ENCODE measurements at regions not wholly inside any gene's neighbourhood (a gene's known extent, or its start where the extent isn't known, plus 50 kb on each side); places are given as distances from the start of the nearest gene placed in this dataset.

DNA sequence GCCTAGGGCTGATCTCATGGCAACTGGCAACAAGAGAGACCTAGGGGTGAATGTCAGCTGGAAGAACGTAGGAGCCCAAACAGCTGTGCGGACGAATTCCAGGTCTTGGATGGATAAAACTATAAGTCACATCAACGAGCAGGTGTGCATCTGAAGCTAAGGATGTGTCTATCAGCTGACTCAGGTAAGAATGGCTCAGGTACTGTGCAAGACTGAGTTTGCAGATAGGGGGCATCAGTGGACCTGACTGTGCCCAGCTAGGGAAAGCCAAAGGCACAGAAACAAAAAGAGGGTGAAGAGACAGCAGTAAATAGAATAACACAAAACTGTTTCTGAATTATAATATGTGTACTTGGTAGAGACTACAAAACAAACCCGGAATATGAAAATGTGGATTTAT lies 357.3 kb downstream of the ZEB2 start:
- H3K27me3 Mint-ChIP-seq: no peaks in the 10 kb centered on the region
- POLR2A ChIA-PET: no interaction called here
- Histone ChIP-seq H3K4me1 (ENCODE audit: insufficient read depth, low read length) (no peaks in the 10 kb centered on the region), H3K27ac (ENCODE audit: low read depth, low read length) (no peak overlapping the region), H3K9me3 (ENCODE audit: low read length) (no peaks in the 10 kb centered on the region), H3K27me3 (ENCODE audit: insufficient read depth, low read length, poor library complexity, severe bottlenecking) (no peaks in the 10 kb centered on the region), H3K36me3 (ENCODE audit: insufficient read depth, low read length) (no peaks in the 10 kb centered on the region), H3K4me3 (ENCODE audit: low read length) (no peak overlapping the region)
- CTCF ChIA-PET: interaction anchor here (0.7 to 1.7 kb wide), 6 partner anchors 10 to 328 kb away, joined by 3 to 7 read pairs (median 4); no protein-coding TSS in a partner anchor
- DNase-seq: peak; percentile 17 to 64 (median 31)
- peaks cover 0 to 3% (median 0%) of the 10 kb centered on the region in 3 donors for H3K36me3 Mint-ChIP-seq
- no peaks in the 10 kb centered on the region for H3K9me3 Mint-ChIP-seq
- peak overlapping the region in 4 of 8 donors; percentile 3 to 38 (median 18) for H3K27ac Mint-ChIP-seq
- peaks cover 0 to 4% (median 0%) of the 10 kb centered on the region in 3 donors for H3K4me1 Mint-ChIP-seq
- H3K4me3 Mint-ChIP-seq: no peak overlapping the region

DNA sequence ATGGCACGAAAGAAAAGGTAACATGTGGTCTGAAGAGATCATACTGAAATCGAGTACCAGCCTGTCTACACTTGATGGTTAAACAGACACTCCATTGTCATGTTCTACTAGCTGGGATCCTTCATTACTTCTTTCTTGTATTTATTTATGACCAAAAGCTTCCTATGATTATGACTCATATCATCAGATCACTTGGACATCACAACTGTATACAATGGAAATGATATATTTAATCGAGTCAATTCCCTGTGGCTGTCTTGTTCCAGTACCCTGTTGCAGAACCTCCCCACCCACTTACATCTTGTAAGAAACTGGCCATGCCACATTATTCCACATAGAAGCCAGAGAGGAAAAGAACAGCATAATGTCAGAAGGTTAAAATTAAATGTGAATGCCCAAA lies 358.9 kb downstream of the ZEB2 start:
- H3K27ac ChIP-seq (ENCODE audit: low read depth, low read length): no peak overlapping the region
- ChIA-PET CTCF (no interaction called here), POLR2A (no interaction called here)
- H3K27me3 Mint-ChIP-seq: no peaks in the 10 kb centered on the region
- H3K4me3 ChIP-seq (ENCODE audit: low read length): no peak overlapping the region
- H3K36me3 ChIP-seq (ENCODE audit: insufficient read depth, low read length): no peaks in the 10 kb centered on the region
- peaks cover 0 to 4% (median 0%) of the 10 kb centered on the region in 3 donors for H3K4me1 Mint-ChIP-seq
- no peak for DNase-seq
- no peaks in the 10 kb centered on the region for H3K27me3 ChIP-seq (ENCODE audit: insufficient read depth, low read length, poor library complexity, severe bottlenecking)
- no peak overlapping the region for H3K27ac Mint-ChIP-seq
- H3K4me1 ChIP-seq (ENCODE audit: insufficient read depth, low read length): no peaks in the 10 kb centered on the region
- no peaks in the 10 kb centered on the region for H3K9me3 ChIP-seq (ENCODE audit: low read length)
- H3K9me3 Mint-ChIP-seq: no peaks in the 10 kb centered on the region
- H3K36me3 Mint-ChIP-seq: peaks cover 0 to 3% (median 0%) of the 10 kb centered on the region in 3 donors
- no peak overlapping the region for H3K4me3 Mint-ChIP-seq

DNA sequence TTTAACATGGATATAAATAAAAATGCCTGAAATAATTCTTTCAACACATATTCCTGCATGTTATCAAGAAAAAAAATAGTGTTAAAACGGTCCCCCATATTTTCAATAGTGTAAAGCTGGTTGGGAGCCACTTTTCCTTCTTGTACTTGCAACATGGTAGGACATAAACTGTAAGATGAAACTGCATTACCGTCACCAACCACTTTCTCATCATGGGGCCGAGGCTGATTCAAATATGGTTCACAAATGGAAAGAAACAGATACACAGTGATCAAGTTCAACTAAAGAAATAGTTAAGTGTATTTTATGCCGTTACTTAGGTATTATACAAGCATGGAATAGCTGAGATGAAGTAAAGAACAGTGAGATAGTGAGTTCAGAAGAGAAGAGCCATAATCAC lies 360.7 kb downstream of the ZEB2 start:
- no peak for DNase-seq
- no peak overlapping the region for H3K4me3 ChIP-seq (ENCODE audit: low read length)
- Mint-ChIP-seq H3K36me3 (peaks cover 0 to 2% (median 0%) of the 10 kb centered on the region in 3 donors), H3K27me3 (no peaks in the 10 kb centered on the region), H3K4me3 (no peak overlapping the region), H3K4me1 (peaks cover 0 to 4% (median 0%) of the 10 kb centered on the region in 3 donors), H3K27ac (no peak overlapping the region), H3K9me3 (no peaks in the 10 kb centered on the region)
- no peak overlapping the region for H3K27ac ChIP-seq (ENCODE audit: low read depth, low read length)
- CTCF ChIA-PET: no interaction called here
- H3K36me3 ChIP-seq (ENCODE audit: insufficient read depth, low read length): no peaks in the 10 kb centered on the region
- POLR2A ChIA-PET: no interaction called here
- H3K4me1 ChIP-seq (ENCODE audit: insufficient read depth, low read length): no peaks in the 10 kb centered on the region
- H3K27me3 ChIP-seq (ENCODE audit: insufficient read depth, low read length, poor library complexity, severe bottlenecking): no peaks in the 10 kb centered on the region
- H3K9me3 ChIP-seq (ENCODE audit: low read length): no peaks in the 10 kb centered on the region

DNA sequence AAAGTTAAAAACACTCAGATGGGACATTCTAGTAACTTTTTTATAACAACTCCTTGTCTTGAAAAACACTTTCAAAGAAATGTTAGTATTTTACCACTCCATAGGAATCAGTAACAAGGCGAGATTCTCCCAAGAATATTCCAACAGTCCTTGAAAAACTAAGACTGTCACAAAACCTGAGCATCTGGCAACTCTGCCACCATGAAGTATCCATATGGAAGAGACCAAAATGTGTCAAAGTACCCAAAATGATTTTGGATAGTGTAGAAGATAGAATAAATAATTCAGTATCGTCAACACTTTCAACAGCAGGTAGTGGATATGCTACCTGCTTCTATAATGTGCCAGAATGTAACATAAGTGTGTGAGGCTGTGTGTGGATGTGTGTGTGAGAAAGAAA lies 361.8 kb downstream of the ZEB2 start:
- POLR2A ChIA-PET: no interaction called here
- CTCF ChIA-PET: no interaction called here
- Histone ChIP-seq H3K36me3 (ENCODE audit: insufficient read depth, low read length) (no peaks in the 10 kb centered on the region), H3K4me1 (ENCODE audit: insufficient read depth, low read length) (no peaks in the 10 kb centered on the region), H3K27me3 (ENCODE audit: insufficient read depth, low read length, poor library complexity, severe bottlenecking) (no peaks in the 10 kb centered on the region), H3K9me3 (ENCODE audit: low read length) (no peaks in the 10 kb centered on the region), H3K4me3 (ENCODE audit: low read length) (no peak overlapping the region), H3K27ac (ENCODE audit: low read depth, low read length) (no peak overlapping the region)
- no peak for DNase-seq
- Mint-ChIP-seq H3K4me3 (no peak overlapping the region), H3K27ac (no peak overlapping the region), H3K9me3 (no peaks in the 10 kb centered on the region), H3K4me1 (peaks cover 0 to 4% (median 0%) of the 10 kb centered on the region in 3 donors), H3K27me3 (no peaks in the 10 kb centered on the region), H3K36me3 (peaks cover 0 to 2% (median 0%) of the 10 kb centered on the region in 3 donors)

DNA sequence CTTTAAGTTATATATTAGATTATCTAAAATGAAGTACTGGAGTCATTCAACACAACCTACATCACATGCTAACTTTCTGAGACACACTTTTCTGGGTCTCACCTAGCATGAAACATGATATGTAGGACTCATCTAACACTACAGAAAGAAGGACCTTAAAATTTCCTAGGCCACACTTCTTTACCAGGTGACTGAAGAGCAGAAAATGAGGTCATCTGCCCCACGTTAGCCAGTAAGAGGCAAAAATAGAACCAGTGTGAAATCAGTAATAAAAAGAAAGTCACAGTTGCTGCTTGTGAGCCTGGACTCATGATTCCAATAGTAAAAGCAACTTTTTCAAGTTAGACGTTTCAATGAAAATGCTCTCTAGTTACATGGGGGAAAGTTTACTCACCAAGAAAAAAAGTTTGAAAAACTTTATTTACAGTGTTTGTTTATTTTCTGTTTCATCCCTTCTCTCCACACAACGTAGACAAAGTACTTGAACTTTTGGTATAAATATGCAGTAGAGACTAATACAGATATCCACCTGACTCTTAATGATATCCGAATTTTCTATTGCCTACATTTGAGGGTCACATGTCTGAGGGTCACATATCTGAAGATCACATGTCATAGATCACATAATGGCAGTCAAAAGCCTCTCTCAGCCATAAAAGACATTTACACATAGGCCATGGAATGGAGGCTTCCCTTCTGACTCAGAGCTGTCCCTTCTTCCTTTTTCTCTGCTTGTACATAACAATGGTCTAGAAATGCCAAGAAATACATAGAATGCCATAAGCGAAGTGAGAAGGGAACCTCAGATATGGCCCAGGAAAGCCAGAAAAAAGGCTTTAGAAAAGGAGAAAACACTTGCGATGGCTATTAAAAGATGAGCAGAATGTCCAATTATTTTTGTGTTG lies 362.9 kb downstream of the ZEB2 start:
- no peak for DNase-seq
- H3K4me1 Mint-ChIP-seq: no peaks in the 10 kb centered on the region
- H3K27me3 Mint-ChIP-seq: no peaks in the 10 kb centered on the region
- Histone ChIP-seq H3K9me3 (ENCODE audit: low read length) (no peaks in the 10 kb centered on the region), H3K4me1 (ENCODE audit: insufficient read depth, low read length) (no peaks in the 10 kb centered on the region), H3K36me3 (ENCODE audit: insufficient read depth, low read length) (no peaks in the 10 kb centered on the region), H3K27me3 (ENCODE audit: insufficient read depth, low read length, poor library complexity, severe bottlenecking) (no peaks in the 10 kb centered on the region), H3K27ac (ENCODE audit: low read depth, low read length) (no peak overlapping the region), H3K4me3 (ENCODE audit: low read length) (no peak overlapping the region)
- ChIA-PET POLR2A (no interaction called here), CTCF (no interaction called here)
- H3K9me3 Mint-ChIP-seq: no peaks in the 10 kb centered on the region
- H3K27ac Mint-ChIP-seq: no peak overlapping the region
- no peak overlapping the region for H3K4me3 Mint-ChIP-seq
- peaks cover 0 to 2% (median 0%) of the 10 kb centered on the region in 3 donors for H3K36me3 Mint-ChIP-seq

DNA sequence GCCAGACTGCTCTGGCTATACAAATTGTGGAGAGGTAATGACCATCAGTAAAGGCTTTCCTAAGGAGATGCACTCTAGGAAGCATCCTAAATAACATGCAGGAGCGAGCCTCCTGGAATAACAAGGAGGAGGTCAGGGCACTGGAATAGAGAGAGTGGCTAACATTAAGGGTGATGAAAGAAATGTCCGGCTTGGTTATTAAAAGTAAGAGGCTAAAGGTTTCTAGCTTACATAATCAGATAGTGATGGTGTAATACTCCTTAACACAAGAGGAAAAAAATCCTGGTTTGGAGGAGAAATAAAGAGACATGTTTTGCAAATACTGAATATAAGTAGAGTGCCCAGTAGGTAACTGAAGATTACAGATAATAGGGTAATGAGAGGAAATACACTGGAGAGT lies 365.7 kb downstream of the ZEB2 start:
- no peak for DNase-seq
- CTCF ChIA-PET: no interaction called here

DNA sequence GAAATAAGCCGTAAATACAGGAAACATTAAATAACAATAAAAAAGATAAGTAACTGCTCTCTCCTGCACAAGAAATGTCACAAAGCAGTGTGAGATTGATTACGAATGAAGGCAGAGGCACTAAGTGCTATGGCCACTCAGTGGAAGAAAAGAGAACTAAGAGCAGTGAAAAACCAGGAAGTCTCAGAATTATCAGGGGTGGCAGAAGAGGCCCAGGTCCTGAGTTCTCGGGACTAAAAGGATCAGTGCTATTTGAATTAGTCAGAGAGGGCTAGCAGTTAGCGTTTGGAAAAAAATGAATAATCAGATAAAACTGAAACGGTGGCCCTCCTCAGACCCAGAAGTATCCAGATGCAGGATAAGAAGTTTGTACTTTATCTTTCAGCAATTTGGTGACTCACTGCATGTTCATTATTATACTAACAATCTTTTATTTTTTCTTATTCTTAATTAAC lies 367.1 kb downstream of the ZEB2 start:
- Histone ChIP-seq H3K36me3 (ENCODE audit: insufficient read depth, low read length) (no peaks in the 10 kb centered on the region), H3K27me3 (ENCODE audit: insufficient read depth, low read length, poor library complexity, severe bottlenecking) (no peaks in the 10 kb centered on the region), H3K4me1 (ENCODE audit: insufficient read depth, low read length) (no peaks in the 10 kb centered on the region), H3K27ac (ENCODE audit: low read depth, low read length) (no peak overlapping the region), H3K9me3 (ENCODE audit: low read length) (no peaks in the 10 kb centered on the region), H3K4me3 (ENCODE audit: low read length) (no peak overlapping the region)
- Mint-ChIP-seq H3K9me3 (no peaks in the 10 kb centered on the region), H3K36me3 (no peaks in the 10 kb centered on the region), H3K27me3 (no peaks in the 10 kb centered on the region), H3K4me3 (no peak overlapping the region), H3K27ac (no peak overlapping the region), H3K4me1 (peaks cover 0 to 2% (median 0%) of the 10 kb centered on the region in 3 donors)
- ChIA-PET CTCF (no interaction called here), POLR2A (no interaction called here)
- DNase-seq: no peak

More for the DNA sequence above, 365.7 kb downstream of the ZEB2 start:
- no peaks in the 10 kb centered on the region for H3K4me1 ChIP-seq (ENCODE audit: insufficient read depth, low read length)
- POLR2A ChIA-PET: no interaction called here
- H3K36me3 Mint-ChIP-seq: peaks cover 0 to 2% (median 0%) of the 10 kb centered on the region in 3 donors
- H3K27me3 Mint-ChIP-seq: no peaks in the 10 kb centered on the region
- no peak overlapping the region for H3K27ac ChIP-seq (ENCODE audit: low read depth, low read length)
- H3K4me3 Mint-ChIP-seq: no peak overlapping the region
- no peaks in the 10 kb centered on the region for H3K27me3 ChIP-seq (ENCODE audit: insufficient read depth, low read length, poor library complexity, severe bottlenecking)
- H3K9me3 ChIP-seq (ENCODE audit: low read length): no peaks in the 10 kb centered on the region
- H3K36me3 ChIP-seq (ENCODE audit: insufficient read depth, low read length): no peaks in the 10 kb centered on the region
- H3K27ac Mint-ChIP-seq: no peak overlapping the region
- no peaks in the 10 kb centered on the region for H3K9me3 Mint-ChIP-seq
- H3K4me3 ChIP-seq (ENCODE audit: low read length): no peak overlapping the region
- peaks cover 0 to 2% (median 0%) of the 10 kb centered on the region in 3 donors for H3K4me1 Mint-ChIP-seq

DNA sequence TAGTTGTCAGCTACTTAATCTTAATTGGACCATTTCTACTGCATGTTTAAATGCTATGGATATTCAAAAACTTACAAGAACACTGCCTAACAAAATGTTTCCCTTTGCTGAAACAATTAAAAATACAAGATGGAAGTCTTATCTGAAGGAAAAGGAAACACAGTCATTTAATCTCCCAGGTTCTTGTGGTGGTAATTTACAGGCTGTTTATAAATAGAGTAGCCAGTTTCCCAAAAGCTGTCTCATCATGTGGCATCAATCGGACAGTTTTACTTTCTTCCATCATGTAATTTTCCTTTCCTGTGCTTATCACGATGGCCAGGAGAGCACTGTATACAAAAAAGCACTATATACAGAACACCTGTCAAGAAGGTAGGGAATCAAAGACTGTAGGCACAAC lies 368.1 kb downstream of the ZEB2 start:
- ChIA-PET POLR2A (no interaction called here), CTCF (no interaction called here)

More for the DNA sequence above, 368.1 kb downstream of the ZEB2 start:
- H3K9me3 Mint-ChIP-seq: no peaks in the 10 kb centered on the region
- Histone ChIP-seq H3K4me3 (ENCODE audit: low read length) (no peak overlapping the region), H3K4me1 (ENCODE audit: insufficient read depth, low read length) (no peaks in the 10 kb centered on the region), H3K36me3 (ENCODE audit: insufficient read depth, low read length) (no peaks in the 10 kb centered on the region), H3K27ac (ENCODE audit: low read depth, low read length) (no peak overlapping the region), H3K9me3 (ENCODE audit: low read length) (no peaks in the 10 kb centered on the region), H3K27me3 (ENCODE audit: insufficient read depth, low read length, poor library complexity, severe bottlenecking) (no peaks in the 10 kb centered on the region)
- H3K36me3 Mint-ChIP-seq: no peaks in the 10 kb centered on the region
- H3K4me1 Mint-ChIP-seq: peaks cover 0 to 2% (median 0%) of the 10 kb centered on the region in 3 donors
- no peak overlapping the region for H3K27ac Mint-ChIP-seq
- no peak overlapping the region for H3K4me3 Mint-ChIP-seq
- no peaks in the 10 kb centered on the region for H3K27me3 Mint-ChIP-seq
- DNase-seq: no peak

Data from CD8-positive, alpha-beta memory T cell (primary cell).